ENCODE measurements at regions not wholly inside any gene's neighbourhood (a gene's known extent, or its start where the extent isn't known, plus 50 kb on each side); places are given as distances from the start of the nearest gene placed in this dataset.
A peak's percentile ranks its signal among the peaks of the same experiment; 100 is the strongest.
"Not testable (repeated sequence)": the region's sequence is repeated elsewhere in the genome, so short reads cannot be mapped to it uniquely, and the experiment has no call there.

- no peaks in the 10 kb centered on the region for H3K9me3 ChIP-seq
- FAIRE-seq (no peak), ATAC-seq (no peak), DNase-seq (no peak)
- H3K27me3 ChIP-seq = no peaks in the 10 kb centered on the region
- no peak for TF ChIP-seq CTCF (IDR thresholded peaks at IDR 0.05)
- WGBS, 2 donors = 85 to 87% methylated on average over 5 of the region's 5 CpGs
- intact Hi-C loops (cut with DNase I) = no loop called here
- no peaks in the 10 kb centered on the region for H3K36me3 ChIP-seq
- H3K4me1 ChIP-seq = peaks cover 0 to 5% (median 0%) of the 10 kb centered on the region in 3 donors
- H3K4me3 ChIP-seq = no peak overlapping the region
- H3K27ac ChIP-seq = no peak overlapping the region
Measured at GRCh38 chr12:40444174-40444573, 219.4 kb downstream of the LRRK2 start.

GRCh38 chr12:40446385-40446784 is 221.6 kb downstream of the LRRK2 start:
- ATAC-seq (no peak), DNase-seq (no peak), FAIRE-seq (peak; percentile 32)
- intact Hi-C loops (cut with DNase I) = no loop called here
- Histone ChIP-seq H3K27ac (no peak overlapping the region), H3K36me3 (no peaks in the 10 kb centered on the region), H3K9me3 (no peaks in the 10 kb centered on the region), H3K27me3 (no peaks in the 10 kb centered on the region), H3K4me3 (no peak overlapping the region), H3K4me1 (peaks cover 0 to 5% (median 0%) of the 10 kb centered on the region in 3 donors)
- peak in 1 of 4 donors; percentile 23 for TF ChIP-seq CTCF (IDR thresholded peaks at IDR 0.05)

- 94 to 100% methylated on average over 1 of the region's 1 CpG for WGBS, 2 donors
- intact Hi-C loops (cut with DNase I); H3K27ac ChIP-seq; H3K4me3 ChIP-seq; H3K4me1 ChIP-seq; ATAC-seq; H3K36me3 ChIP-seq; DNase-seq; H3K27me3 ChIP-seq; H3K9me3 ChIP-seq; FAIRE-seq: not testable (repeated sequence)
Measured at GRCh38 chr12:40448523-40448922, 223.7 kb downstream of the LRRK2 start.

GRCh38 chr12:40451661-40452060 is 226.9 kb downstream of the LRRK2 start:
- Histone ChIP-seq H3K36me3 (no peaks in the 10 kb centered on the region), H3K4me3 (no peak overlapping the region), H3K27ac (no peak overlapping the region), H3K27me3 (no peaks in the 10 kb centered on the region), H3K9me3 (no peaks in the 10 kb centered on the region), H3K4me1 (no peaks in the 10 kb centered on the region)
- no peak for DNase-seq
- no peak for FAIRE-seq
- intact Hi-C loops (cut with DNase I) = no loop called here
- TF ChIP-seq CTCF (IDR thresholded peaks at IDR 0.05) = no peak
- 93 to 94% methylated on average over 1 of the region's 1 CpG for WGBS, 2 donors
- no peak for ATAC-seq

GRCh38 chr12:40464121-40464520 is 228.1 kb upstream of the CNTN1 start:
- no peak overlapping the region for H3K27ac ChIP-seq
- H3K4me1 ChIP-seq = no peaks in the 10 kb centered on the region
- H3K9me3 ChIP-seq = no peaks in the 10 kb centered on the region
- no peaks in the 10 kb centered on the region for H3K36me3 ChIP-seq
- WGBS, 2 donors = 65 to 67% methylated on average over 2 of the region's 2 CpGs
- no peak for ATAC-seq
- intact Hi-C loops (cut with DNase I) = no loop called here
- no peaks in the 10 kb centered on the region for H3K27me3 ChIP-seq
- H3K4me3 ChIP-seq = no peak overlapping the region
- no peak for DNase-seq
- no peak for TF ChIP-seq CTCF (IDR thresholded peaks at IDR 0.05)
- no peak for FAIRE-seq

- no peak for FAIRE-seq
- no peaks in the 10 kb centered on the region for H3K36me3 ChIP-seq
- WGBS, 2 donors = 19 to 23% methylated on average over 6 of the region's 6 CpGs
- H3K27me3 ChIP-seq = peaks cover 0 to 4% (median 0%) of the 10 kb centered on the region in 4 donors
- no peak for ATAC-seq
- intact Hi-C loops (cut with DNase I) = no loop called here
- DNase-seq = no peak
- TF ChIP-seq CTCF (IDR thresholded peaks at IDR 0.05) = no peak
- H3K27ac ChIP-seq = no peak overlapping the region
- no peaks in the 10 kb centered on the region for H3K4me1 ChIP-seq
- H3K4me3 ChIP-seq = no peak overlapping the region
- H3K9me3 ChIP-seq = no peaks in the 10 kb centered on the region
Measured at GRCh38 chr12:40469736-40470135, 222.5 kb upstream of the CNTN1 start.

Data from pancreas (tissue), 10 donors.